Smooth muscle cell (in vitro differentiated cells): ENCODE measurements at regions not wholly inside any gene's neighbourhood (a gene's known extent, or its start where the extent isn't known, plus 50 kb on each side); places are given as distances from the start of the nearest gene placed in this dataset.
A peak's percentile ranks its signal among the peaks of the same experiment; 100 is the strongest.

ENCODE experiments used
- DNase-seq: peaks from one replicate; lab custom pipeline; 2025; ENCODE audit not compliant: unreplicated experiment; lab: John Stamatoyannopoulos, UW
- H2AFZ ChIP-seq: fragments of 200-600 bp; sonication (generic); 2 replicates; pipeline ENCODE4 v1.6.0; 2016; ENCODE audit warnings: antibody characterized with exemption, low read depth, mild to moderate bottlenecking
- H3F3A ChIP-seq: fragments of 200-600 bp; sonication (generic); 2 replicates; pipeline ENCODE4 v1.6.0; 2017; ENCODE audit warnings: antibody characterized with exemption, low read depth
- H3K27ac ChIP-seq: fragments of 200-600 bp; sonication (generic); 2 replicates; pipeline ENCODE4 v1.5.1; 2016; ENCODE audit warnings: low read depth, mild to moderate bottlenecking
- H3K27me3 ChIP-seq: fragments of 200-600 bp; sonication (generic); 2 replicates; pipeline ENCODE4 v1.6.1; 2016; ENCODE audit warnings: low read depth, mild to moderate bottlenecking
- H3K36me3 ChIP-seq: fragments of 200-600 bp; sonication (generic); 2 replicates; pipeline ENCODE4 v1.5.1; 2016; ENCODE audit warnings: low read depth
- H3K4me1 ChIP-seq: fragments of 200-600 bp; sonication (generic); 2 replicates; pipeline ENCODE4 v1.5.1; 2016; ENCODE audit warnings: low read depth
- H3K4me2 ChIP-seq: fragments of 200-600 bp; sonication (generic); 2 replicates; pipeline ENCODE4 v1.6.0; 2016; ENCODE audit warnings: mild to moderate bottlenecking
- H3K4me3 ChIP-seq: fragments of 200-600 bp; sonication (generic); 2 replicates; pipeline ENCODE4 v1.5.1; 2016; ENCODE audit warnings: mild to moderate bottlenecking
- H3K79me2 ChIP-seq: fragments of 200-600 bp; sonication (generic); 2 replicates; pipeline ENCODE4 v1.6.0; 2016; ENCODE audit warnings: low read depth, mild to moderate bottlenecking
- H3K9ac ChIP-seq: fragments of 200-600 bp; sonication (generic); 2 replicates; pipeline ENCODE4 v1.6.0; 2016; ENCODE audit warnings: low read depth
- H3K9me3 ChIP-seq: fragments of 200-600 bp; sonication (generic); replicated peaks from 2 replicates; pipeline ENCODE4 v1.5.1; 2016; ENCODE audit warnings: low read depth
- H4K20me1 ChIP-seq: fragments of 200-600 bp; sonication (generic); 2 replicates; pipeline ENCODE4 v1.6.0; 2016; ENCODE audit warnings: low read depth
- CTCF ChIP-seq: fragments of 200-600 bp; sonication (generic); IDR thresholded peaks from 2 replicates; pipeline ENCODE4 v1.5.1; 2017; ENCODE audit warnings: borderline replicate concordance, mild to moderate bottlenecking, antibody characterized with exemption; ENCODE audit not compliant: insufficient read depth, poor library complexity, severe bottlenecking
- WGBS: methylation state at CpG from one replicate; pipeline ENCODE4 v1.1.7; 2016; ENCODE audit warnings: low lambda C conversion rate; 5-methylcytosine and 5-hydroxymethylcytosine counted together

GRCh38 chr7:85851571-85852193, 664.8 kb upstream of the SEMA3D start:
- peak; percentile 55 for TF ChIP-seq CTCF
- H3K9me3 ChIP-seq = no peaks in the 10 kb centered on the region
- no peaks in the 10 kb centered on the region for H4K20me1 ChIP-seq
- H3K4me3 ChIP-seq = no peak overlapping the region
- no peak for DNase-seq
- no peaks in the 10 kb centered on the region for H3K4me1 ChIP-seq
- no peaks in the 10 kb centered on the region for H3K36me3 ChIP-seq
- H3F3A ChIP-seq = no peaks in the 10 kb centered on the region
- no peaks in the 10 kb centered on the region for H3K79me2 ChIP-seq
- no peak overlapping the region for H2AFZ ChIP-seq
- 42% methylated on average over 6 of the region's 6 CpGs for WGBS
- no peak overlapping the region for H3K9ac ChIP-seq
- no peak overlapping the region for H3K27ac ChIP-seq
- no peak overlapping the region for H3K4me2 ChIP-seq
- peaks cover 4% of the 10 kb centered on the region for H3K27me3 ChIP-seq

- no peak for DNase-seq
- WGBS = 63% methylated on average over 1 of the region's 1 CpG
- no peaks in the 10 kb centered on the region for H3K4me1 ChIP-seq
- no peaks in the 10 kb centered on the region for H4K20me1 ChIP-seq
- H3K9ac ChIP-seq = no peak overlapping the region
- H3K27me3 ChIP-seq = no peaks in the 10 kb centered on the region
- no peak overlapping the region for H2AFZ ChIP-seq
- H3K4me2 ChIP-seq = no peak overlapping the region
- H3K79me2 ChIP-seq = no peaks in the 10 kb centered on the region
- no peaks in the 10 kb centered on the region for H3K9me3 ChIP-seq
- H3F3A ChIP-seq = no peaks in the 10 kb centered on the region
- H3K27ac ChIP-seq = no peak overlapping the region
- H3K36me3 ChIP-seq = no peaks in the 10 kb centered on the region
- TF ChIP-seq CTCF = no peak
- no peak overlapping the region for H3K4me3 ChIP-seq
These were observed 663.5 kb upstream of the SEMA3D start for GRCh38 chr7:85850381-85850780.

- 32% methylated on average over 6 of the region's 6 CpGs for WGBS
- no peak overlapping the region for H3K27ac ChIP-seq
- H2AFZ ChIP-seq = peak overlapping the region; percentile 76
These were observed 653.7 kb upstream of the SEMA3D start for GRCh38 chr7:85840554-85840953.

More at GRCh38 chr7:85840554-85840953, 653.7 kb upstream of the SEMA3D start:
- H3K4me2 ChIP-seq = peak overlapping the region; percentile 8
- H3K79me2 ChIP-seq = no peaks in the 10 kb centered on the region
- no peaks in the 10 kb centered on the region for H3K9me3 ChIP-seq
- no peaks in the 10 kb centered on the region for H3K27me3 ChIP-seq
- TF ChIP-seq CTCF = no peak
- no peaks in the 10 kb centered on the region for H3K36me3 ChIP-seq
- no peaks in the 10 kb centered on the region for H3F3A ChIP-seq
- no peak overlapping the region for H3K4me3 ChIP-seq
- no peak for DNase-seq
- no peak overlapping the region for H3K9ac ChIP-seq
- H4K20me1 ChIP-seq = no peaks in the 10 kb centered on the region
- no peaks in the 10 kb centered on the region for H3K4me1 ChIP-seq
